GM23338 (cell line): ENCODE measurements at regions not wholly inside any gene's neighbourhood (a gene's known extent, or its start where the extent isn't known, plus 50 kb on each side); places are given as distances from the start of the nearest gene placed in this dataset.

Experiments used
- ATAC-seq: fragments of 200-7000 bp; cut with Tn5 transposase; 3 replicates; pipeline ENCODE4 v1.9.1; 2020
- DNase-seq: peaks from one replicate; pipeline ENCODE4 v3.0.0-alpha.2; 2015; ENCODE audit warnings: low spot score
- H2AFZ ChIP-seq: fragments of 200-600 bp; sonication (generic); 2 replicates; pipeline ENCODE4 v1.8.0; 2016; ENCODE audit warnings: antibody characterized with exemption, mild to moderate bottlenecking, moderate library complexity
- H3F3A ChIP-seq: fragments of 200-600 bp; sonication (generic); replicated peaks from 2 replicates; pipeline ENCODE4 v1.8.0; 2017; ENCODE audit warnings: antibody characterized with exemption, mixed run types, low read depth
- H3K27ac ChIP-seq: fragments of 200-600 bp; sonication (generic); 2 replicates; pipeline ENCODE4 v1.6.1; 2016; ENCODE audit warnings: low read depth
- H3K27me3 ChIP-seq: fragments of 200-600 bp; sonication (generic); 2 replicates; pipeline ENCODE4 v1.8.0; 2016; ENCODE audit warnings: mild to moderate bottlenecking, mixed run types, moderate library complexity; ENCODE audit not compliant: insufficient read depth
- H3K36me3 ChIP-seq: fragments of 200-600 bp; sonication (generic); 2 replicates; pipeline ENCODE4 v1.8.0; 2016; ENCODE audit warnings: mild to moderate bottlenecking; ENCODE audit not compliant: insufficient read depth
- H3K4me1 ChIP-seq: fragments of 200-600 bp; sonication (generic); 2 replicates; pipeline ENCODE4 v1.8.0; 2016; ENCODE audit warnings: mild to moderate bottlenecking, moderate library complexity; ENCODE audit not compliant: insufficient read depth
- H3K4me2 ChIP-seq: fragments of 200-600 bp; sonication (generic); 2 replicates; pipeline ENCODE4 v1.7.1; 2017; ENCODE audit warnings: mixed run types
- H3K4me3 ChIP-seq: fragments of 200-600 bp; sonication (generic); 2 replicates; pipeline ENCODE4 v1.6.1; 2016; ENCODE audit warnings: mixed run types
- H3K79me2 ChIP-seq: fragments of 200-600 bp; sonication (generic); replicated peaks from 2 replicates; pipeline ENCODE4 v1.8.0; 2017; ENCODE audit warnings: mild to moderate bottlenecking; ENCODE audit not compliant: insufficient read depth
- H3K9me2 ChIP-seq: fragments of 200-600 bp; sonication (generic); 2 replicates; pipeline ENCODE4 v1.8.0; 2017; ENCODE audit not compliant: insufficient read depth
- H4K20me1 ChIP-seq: fragments of 200-600 bp; sonication (generic); replicated peaks from 2 replicates; pipeline ENCODE4 v1.8.0; 2017; ENCODE audit warnings: mild to moderate bottlenecking; ENCODE audit not compliant: insufficient read depth
- H3K27ac Mint-ChIP-seq: 2 replicates; pipeline ENCODE4 v1.8.0; 2020; ENCODE audit warnings: inconsistent platforms, mild to moderate bottlenecking, moderate library complexity, mixed read lengths
- H3K27me3 Mint-ChIP-seq: 3 replicates; pipeline ENCODE4 v1.8.0; 2022; ENCODE audit warnings: low read depth, mild to moderate bottlenecking, moderate library complexity, mixed read lengths, inconsistent platforms; ENCODE audit not compliant: insufficient read depth, poor library complexity
- H3K36me3 Mint-ChIP-seq: 3 replicates; pipeline ENCODE4 v1.8.0; 2021; ENCODE audit warnings: low read depth, mild to moderate bottlenecking, inconsistent platforms, moderate library complexity, mixed read lengths
- H3K4me1 Mint-ChIP-seq: 3 replicates; pipeline ENCODE4 v1.8.0; 2020; ENCODE audit warnings: mild to moderate bottlenecking, inconsistent platforms, mixed read lengths
- H3K4me3 Mint-ChIP-seq: 3 replicates; pipeline ENCODE4 v1.8.0; 2021; ENCODE audit warnings: moderate library complexity, mild to moderate bottlenecking, inconsistent platforms, mixed read lengths
- H3K9me3 Mint-ChIP-seq: 3 replicates; pipeline ENCODE4 v1.8.0; 2020; ENCODE audit warnings: moderate library complexity, mild to moderate bottlenecking, inconsistent platforms, mixed read lengths
- CREB1 ChIP-seq: fragments of 250-450 bp; sonication (Bioruptor Pico); IDR thresholded peaks from 2 replicates; pipeline ENCODE4 v1.5.0; 2020; ENCODE audit warnings: low read depth, mild to moderate bottlenecking, moderate library complexity
- CTCF ChIP-seq, 2 experiments: fragments of 200-600 bp in 1 of 2; sonication (generic) in 1 of 2; conservative IDR thresholded peaks; 2 replicates each; pipeline versions ENCODE4 v1.5.1 to v1.6.1; 2016 to 2017; ENCODE audit warnings: antibody characterized with exemption in 2 of 2, low read depth in 2 of 2, mild to moderate bottlenecking in 2 of 2, moderate library complexity in 1 of 2
- ETS1 ChIP-seq: IDR thresholded peaks from 2 replicates; pipeline ENCODE4 v1.6.1; 2016; ENCODE audit warnings: antibody characterized with exemption
- EZH2 ChIP-seq: fragments of 200-600 bp; sonication (generic); IDR thresholded peaks from one replicate; pipeline ENCODE4 v1.8.0; 2017; ENCODE audit warnings: antibody characterized with exemption, mild to moderate bottlenecking, low read depth; ENCODE audit not compliant: unreplicated experiment
- EZH2phosphoT487 ChIP-seq: fragments of 200-600 bp; sonication (generic); IDR thresholded peaks from one replicate; pipeline ENCODE4 v1.8.1; 2018; ENCODE audit warnings: antibody characterized with exemption; ENCODE audit not compliant: unreplicated experiment
- JUNB ChIP-seq: IDR thresholded peaks from one replicate; pipeline ENCODE4 v1.6.1; 2016; ENCODE audit warnings: antibody characterized with exemption; ENCODE audit not compliant: unreplicated experiment
- NANOG ChIP-seq: IDR thresholded peaks from 2 replicates; pipeline ENCODE4 v1.6.1; 2016; ENCODE audit warnings: antibody characterized with exemption, borderline replicate concordance
- POLR2AphosphoS5 ChIP-seq: IDR thresholded peaks from 2 replicates; pipeline ENCODE4 v1.6.1; 2016; ENCODE audit warnings: antibody characterized with exemption, low read depth
- STAT1 ChIP-seq: IDR thresholded peaks from one replicate; pipeline ENCODE4 v1.6.1; 2016; ENCODE audit warnings: antibody characterized with exemption; ENCODE audit not compliant: unreplicated experiment
- ZNF114 ChIP-seq: fragments of 250-450 bp; sonication (Bioruptor Pico); IDR thresholded peaks from 2 replicates; pipeline ENCODE4 v1.5.0; 2020; ENCODE audit warnings: mild to moderate bottlenecking, moderate library complexity
- ZNF331 ChIP-seq: fragments of 250-450 bp; sonication (Bioruptor Pico); IDR thresholded peaks from 2 replicates; pipeline ENCODE4 v1.5.0; 2020; ENCODE audit warnings: low read depth, mild to moderate bottlenecking, moderate library complexity
- ZNF462 ChIP-seq: fragments of 250-450 bp; sonication (Bioruptor Pico); IDR thresholded peaks from 2 replicates; pipeline ENCODE4 v1.5.0; 2020; ENCODE audit warnings: mild to moderate bottlenecking, moderate library complexity
- TF ChIP-seq, protein P1 (sequence below): IDR thresholded peaks from one replicate; pipeline ENCODE4 v1.6.1; 2018; ENCODE audit warnings: antibody characterized with exemption; ENCODE audit not compliant: unreplicated experiment

DNA sequence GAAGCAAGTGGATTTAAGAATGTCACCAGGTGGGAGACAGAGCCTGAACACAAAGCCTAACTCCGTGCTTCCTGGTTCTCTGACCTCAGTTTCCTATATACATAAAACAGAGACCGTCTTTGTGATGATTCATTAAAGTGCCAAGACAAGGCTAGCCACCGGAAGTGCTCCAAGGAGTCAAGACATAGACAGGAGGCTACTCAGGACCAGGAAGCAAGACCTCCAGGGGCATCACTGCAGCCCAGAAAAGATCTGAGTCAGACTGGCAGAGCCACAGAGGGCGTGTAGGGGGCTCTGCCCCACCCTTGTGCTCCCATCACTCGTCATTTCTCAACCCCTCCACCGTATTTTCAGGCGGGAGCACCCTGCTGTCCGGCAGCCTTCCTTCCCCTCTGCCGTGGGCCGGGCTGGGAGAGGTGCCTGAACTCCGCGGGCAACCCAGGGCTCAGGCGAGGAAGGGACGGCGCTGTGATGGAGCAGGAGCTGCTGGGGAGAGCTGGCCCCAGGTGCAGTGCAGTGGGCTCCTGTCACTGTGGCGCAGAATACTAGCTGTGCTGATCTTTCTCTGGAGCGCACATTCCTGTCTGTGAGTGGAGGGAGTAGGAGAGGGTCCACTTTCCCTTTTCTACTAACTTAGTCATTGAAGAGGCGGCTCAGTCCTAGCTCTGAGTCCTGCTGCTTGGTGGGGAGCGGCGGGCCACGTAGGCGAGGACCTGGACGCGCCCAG, 134.7 kb upstream of the GPR12 start:
- no peaks in the 10 kb centered on the region for H3F3A ChIP-seq
- no peak overlapping the region for H3K27ac ChIP-seq
- H3K9me2 ChIP-seq, result no peaks in the 10 kb centered on the region
- H3K4me3 Mint-ChIP-seq, result no peak overlapping the region
- peak; percentile 56 for DNase-seq
- peak; percentile 84 for ATAC-seq
- TF ChIP-seq POLR2AphosphoS5 (no peak), ZNF114 (CRISPR knock-in tag) (no peak), STAT1 (no peak), JUNB (no peak), EZH2phosphoT487 (no peak), ZNF462 (CRISPR knock-in tag) (no peak), CREB1 (CRISPR knock-in tag) (no peak), ZNF331 (no peak), ETS1 (no peak), CTCF (conservative IDR thresholded peaks at IDR 0.05; ENCODE audit: low read depth in 2 of 2) (no peak), EZH2 (no peak), NANOG (no peak)
- TF ChIP-seq, protein P1, sequence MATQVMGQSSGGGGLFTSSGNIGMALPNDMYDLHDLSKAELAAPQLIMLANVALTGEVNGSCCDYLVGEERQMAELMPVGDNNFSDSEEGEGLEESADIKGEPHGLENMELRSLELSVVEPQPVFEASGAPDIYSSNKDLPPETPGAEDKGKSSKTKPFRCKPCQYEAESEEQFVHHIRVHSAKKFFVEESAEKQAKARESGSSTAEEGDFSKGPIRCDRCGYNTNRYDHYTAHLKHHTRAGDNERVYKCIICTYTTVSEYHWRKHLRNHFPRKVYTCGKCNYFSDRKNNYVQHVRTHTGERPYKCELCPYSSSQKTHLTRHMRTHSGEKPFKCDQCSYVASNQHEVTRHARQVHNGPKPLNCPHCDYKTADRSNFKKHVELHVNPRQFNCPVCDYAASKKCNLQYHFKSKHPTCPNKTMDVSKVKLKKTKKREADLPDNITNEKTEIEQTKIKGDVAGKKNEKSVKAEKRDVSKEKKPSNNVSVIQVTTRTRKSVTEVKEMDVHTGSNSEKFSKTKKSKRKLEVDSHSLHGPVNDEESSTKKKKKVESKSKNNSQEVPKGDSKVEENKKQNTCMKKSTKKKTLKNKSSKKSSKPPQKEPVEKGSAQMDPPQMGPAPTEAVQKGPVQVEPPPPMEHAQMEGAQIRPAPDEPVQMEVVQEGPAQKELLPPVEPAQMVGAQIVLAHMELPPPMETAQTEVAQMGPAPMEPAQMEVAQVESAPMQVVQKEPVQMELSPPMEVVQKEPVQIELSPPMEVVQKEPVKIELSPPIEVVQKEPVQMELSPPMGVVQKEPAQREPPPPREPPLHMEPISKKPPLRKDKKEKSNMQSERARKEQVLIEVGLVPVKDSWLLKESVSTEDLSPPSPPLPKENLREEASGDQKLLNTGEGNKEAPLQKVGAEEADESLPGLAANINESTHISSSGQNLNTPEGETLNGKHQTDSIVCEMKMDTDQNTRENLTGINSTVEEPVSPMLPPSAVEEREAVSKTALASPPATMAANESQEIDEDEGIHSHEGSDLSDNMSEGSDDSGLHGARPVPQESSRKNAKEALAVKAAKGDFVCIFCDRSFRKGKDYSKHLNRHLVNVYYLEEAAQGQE, result no peak
- no peak overlapping the region for H3K27ac Mint-ChIP-seq
- H3K79me2 ChIP-seq, result no peaks in the 10 kb centered on the region
- H3K4me3 ChIP-seq, result peak overlapping the region; percentile 17; the same call in 1 of the 2 replicates
- peak overlapping the region; percentile 100 for H2AFZ ChIP-seq
- H3K4me1 Mint-ChIP-seq, result peaks cover 18% of the 10 kb centered on the region
- H3K9me3 Mint-ChIP-seq, result no peaks in the 10 kb centered on the region
- H3K4me1 ChIP-seq, result peaks cover 4% of the 10 kb centered on the region; the same call in 1 of the 2 replicates
- no peaks in the 10 kb centered on the region for H4K20me1 ChIP-seq
- H3K36me3 Mint-ChIP-seq, result no peaks in the 10 kb centered on the region
- H3K36me3 ChIP-seq, result no peaks in the 10 kb centered on the region
- H3K27me3 ChIP-seq, result no peaks in the 10 kb centered on the region
- peaks cover 1% of the 10 kb centered on the region for H3K27me3 Mint-ChIP-seq
- peak overlapping the region; percentile 67; the same call in 1 of the 2 replicates for H3K4me2 ChIP-seq
